Stimulated activated naive CD8-positive, alpha-beta T cell treated with anti-CD3 and anti-CD28 coated beads, Interleukin-15, Interleukin-2, amounts not matched to agents 100 U/mL and 50 U/mL, for 24 hours (primary cell): ENCODE measurements at regions not wholly inside any gene's neighbourhood (a gene's known extent, or its start where the extent isn't known, plus 50 kb on each side); places are given as distances from the start of the nearest gene placed in this dataset.

Experiments used
- ATAC-seq: fragments of 150-1000 bp; cut with Tn5 transposase; one replicate; pipeline ENCODE4 v1.10.0; 2021
- DNase-seq: peaks from one replicate; pipeline ENCODE4 v3.0.0; 2021

GRCh38 chr4:14049946-14050345, 422.4 kb upstream of the BOD1L1 start:
- ATAC-seq (no peak), DNase-seq (no peak)

GRCh38 chr4:14053291-14053690, 425.8 kb upstream of the BOD1L1 start:
- ATAC-seq, result no peak
- DNase-seq, result no peak

GRCh38 chr4:14054391-14054790, 426.9 kb upstream of the BOD1L1 start:
- DNase-seq (no peak), ATAC-seq (no peak)

- no peak for ATAC-seq
- no peak for DNase-seq
Observed at GRCh38 chr4:14059006-14059405, 431.5 kb upstream of the BOD1L1 start.

GRCh38 chr4:14064984-14065383, 437.5 kb upstream of the BOD1L1 start:
- DNase-seq (no peak), ATAC-seq (no peak)

GRCh38 chr4:14065406-14065805, 437.9 kb upstream of the BOD1L1 start:
- DNase-seq, result no peak
- no peak for ATAC-seq

GRCh38 chr4:14066979-14067378, 439.5 kb upstream of the BOD1L1 start:
- no peak for DNase-seq
- no peak for ATAC-seq

GRCh38 chr4:14069886-14070285, 442.4 kb upstream of the BOD1L1 start:
- ATAC-seq, result no peak
- DNase-seq, result no peak

- no peak for DNase-seq
- ATAC-seq, result no peak
Observed at GRCh38 chr4:14070289-14070880, 442.9 kb upstream of the BOD1L1 start.

- no peak for DNase-seq
- ATAC-seq, result no peak
Observed at GRCh38 chr4:14072506-14072905, 445.0 kb upstream of the BOD1L1 start.

- DNase-seq (no peak), ATAC-seq (no peak)
Observed at GRCh38 chr4:14076776-14077175, 449.3 kb upstream of the BOD1L1 start.

- ATAC-seq (no peak), DNase-seq (no peak)
Observed at GRCh38 chr4:14078326-14078725, 450.8 kb upstream of the BOD1L1 start.

GRCh38 chr4:14079601-14080000, 452.1 kb upstream of the BOD1L1 start:
- DNase-seq, result no peak
- no peak for ATAC-seq

GRCh38 chr4:14083150-14083549, 455.6 kb upstream of the BOD1L1 start:
- no peak for ATAC-seq
- no peak for DNase-seq

GRCh38 chr4:14084598-14084997, 457.1 kb upstream of the BOD1L1 start:
- no peak for DNase-seq
- no peak for ATAC-seq

- no peak for DNase-seq
- no peak for ATAC-seq
Observed at GRCh38 chr4:14087459-14087858, 459.9 kb upstream of the BOD1L1 start.

GRCh38 chr4:14087921-14088320, 460.4 kb upstream of the BOD1L1 start:
- no peak for ATAC-seq
- no peak for DNase-seq

GRCh38 chr4:14091531-14091930, 464.0 kb upstream of the BOD1L1 start:
- DNase-seq (no peak), ATAC-seq (no peak)

GRCh38 chr4:14091966-14092365, 464.4 kb upstream of the BOD1L1 start:
- ATAC-seq, result no peak
- no peak for DNase-seq

GRCh38 chr4:14092741-14093140, 465.2 kb upstream of the BOD1L1 start:
- DNase-seq, result no peak
- ATAC-seq, result no peak

GRCh38 chr4:14095831-14096230, 468.3 kb upstream of the BOD1L1 start:
- no peak for ATAC-seq
- DNase-seq, result no peak

GRCh38 chr4:14096396-14096965, 469.0 kb upstream of the BOD1L1 start:
- no peak for ATAC-seq

GRCh38 chr4:14100349-14100748, 472.8 kb upstream of the BOD1L1 start:
- DNase-seq (no peak), ATAC-seq (no peak)

More at GRCh38 chr4:14096396-14096965, 469.0 kb upstream of the BOD1L1 start:
- DNase-seq, result no peak

- DNase-seq (no peak), ATAC-seq (no peak)
Observed at GRCh38 chr4:14110407-14110806, 482.9 kb upstream of the BOD1L1 start.
